A549 (cell line): ENCODE measurements at regions not wholly inside any gene's neighbourhood (a gene's known extent, or its start where the extent isn't known, plus 50 kb on each side); places are given as distances from the start of the nearest gene placed in this dataset.

Experiments
- ATAC-seq, 2 experiments: fragments of 200-7000 bp in 1 of 2; fragments of >200 bp in 1 of 2; cut with Nextera tagmentation in 1 of 2; cut with Tn5 transposase in 1 of 2; 3 replicates each; pipeline versions ENCODE4 v1.8.0 to v1.9.1; 2018 to 2020; ENCODE audit warnings: mild to moderate bottlenecking in 1 of 2, moderate library complexity in 1 of 2
- CTCF ChIA-PET: fragments of 300-600 bp; sonication (Branson Sonifier 250); formaldehyde crosslinking; extraction: SDS; loops from one replicate; lab custom pipeline; 2021; ENCODE audit warnings: antibody characterized with exemption, inconsistent platforms; lab: Yijun Ruan, JAX
- POLR2A ChIA-PET: fragments of 350-600 bp; formaldehyde crosslinking; extraction: SDS; loops from one replicate; lab custom pipeline; 2021; ENCODE audit warnings: antibody characterized with exemption, inconsistent platforms; lab: Yijun Ruan, JAX
- DNase-seq, 2 experiments: peaks; one replicate each; pipeline versions ENCODE4 v3.0.0 to v3.0.0-alpha.2; 2011 to 2016; ENCODE audit warnings: low read depth in 1 of 2, low spot score in 1 of 2
- FAIRE-seq: peaks from 2 replicates; lab custom pipeline; 2011; peaks lifted over from hg19 to GRCh38; lab: Jason Lieb, UNC
- H3K27ac ChIP-seq, 2 experiments: fragments of >200 bp; sonication (Bioruptor Twin); formaldehyde crosslinking; 3 replicates each; pipeline ENCODE4 v1.5.1; 2016 to 2017
- H3K4me1 ChIP-seq: fragments of >200 bp; sonication (Bioruptor Twin); formaldehyde crosslinking; 3 replicates; pipeline ENCODE4 v1.6.1; 2016
- H3K4me2 ChIP-seq: fragments of >200 bp; sonication (Bioruptor Twin); formaldehyde crosslinking; 3 replicates; pipeline ENCODE4 v1.6.1; 2016
- H3K4me3 ChIP-seq: fragments of >200 bp; sonication (Bioruptor Twin); formaldehyde crosslinking; 3 replicates; pipeline ENCODE4 v1.5.1; 2016
- H3K9me3 ChIP-seq: fragments of >200 bp; sonication (Bioruptor Twin); formaldehyde crosslinking; 3 replicates; pipeline ENCODE4 v1.6.1; 2016
- ATOH8 ChIP-seq: fragments of 250-450 bp; sonication (Bioruptor Pico); IDR thresholded peaks from 2 replicates; pipeline ENCODE4 v1.5.0; 2020; ENCODE audit warnings: low read depth, mild to moderate bottlenecking, moderate library complexity
- BCL3 ChIP-seq: fragments of >200 bp; sonication (Bioruptor Twin); formaldehyde crosslinking; IDR thresholded peaks from 3 replicates; pipeline ENCODE4 v1.6.1; 2016
- BHLHE40 ChIP-seq: IDR thresholded peaks from 2 replicates; pipeline ENCODE4 v1.6.1; 2012; ENCODE audit warnings: low read depth, low read length, inconsistent platforms
- CBX8 ChIP-seq: fragments of 200-600 bp; sonication (generic); IDR thresholded peaks from 2 replicates; pipeline ENCODE4 v1.6.1; 2016
- CTCF ChIP-seq: fragments of >200 bp; sonication (Bioruptor Twin); formaldehyde crosslinking; IDR thresholded peaks from 3 replicates; pipeline ENCODE4 v1.5.1; 2016
- ELK1 ChIP-seq: fragments of 150-350 bp; IDR thresholded peaks from 2 replicates; pipeline ENCODE4 v1.6.1; 2014; ENCODE audit warnings: low read depth, mild to moderate bottlenecking, low read length
- EP300 ChIP-seq, 2 experiments: fragments of >200 bp; sonication (Bioruptor Twin); formaldehyde crosslinking; IDR thresholded peaks; 2 replicates in 1 of 2; 3 replicates in 1 of 2; pipeline ENCODE4 v1.6.1; 2016 to 2017
- FOSB ChIP-seq: fragments of 250-450 bp; sonication (Bioruptor Pico); IDR thresholded peaks from 2 replicates; pipeline ENCODE4 v1.5.0; 2020; ENCODE audit warnings: mild to moderate bottlenecking, moderate library complexity
- FOSL2 ChIP-seq, 2 experiments: fragments of 450-650 bp in 1 of 2; fragments of >200 bp in 1 of 2; sonication (Bioruptor Twin) in 1 of 2; formaldehyde crosslinking; IDR thresholded peaks; 2 replicates each; pipeline versions ENCODE4 v1.5.0 to v1.6.1; 2016 to 2020; ENCODE audit warnings: mild to moderate bottlenecking in 1 of 2, moderate library complexity in 1 of 2
- HES2 ChIP-seq: fragments of >200 bp; sonication (Bioruptor Twin); formaldehyde crosslinking; IDR thresholded peaks from 2 replicates; pipeline ENCODE4 v1.6.1; 2016
- HMGXB4 ChIP-seq: fragments of 250-450 bp; sonication (Bioruptor Pico); IDR thresholded peaks from 2 replicates; pipeline ENCODE4 v1.5.0; 2021; ENCODE audit warnings: mild to moderate bottlenecking, moderate library complexity, borderline replicate concordance
- JUN ChIP-seq, 2 experiments: fragments of >200 bp; sonication (Bioruptor Twin); formaldehyde crosslinking; IDR thresholded peaks; 2 replicates in 1 of 2; 3 replicates in 1 of 2; pipeline ENCODE4 v1.6.1; 2016 to 2017
- JUNB ChIP-seq: fragments of >200 bp; sonication (Bioruptor Twin); formaldehyde crosslinking; IDR thresholded peaks from 2 replicates; pipeline ENCODE4 v1.6.1; 2016
- POLR2AphosphoS2 ChIP-seq: conservative IDR thresholded peaks from 2 replicates; pipeline ENCODE4 v1.6.1; 2012; ENCODE audit warnings: low read length, improper control_type of control experiment, inconsistent platforms
- RAD21 ChIP-seq, 2 experiments: fragments of >200 bp in 1 of 2; sonication (Bioruptor Twin) in 1 of 2; formaldehyde crosslinking in 1 of 2; IDR thresholded peaks in 1 of 2; conservative IDR thresholded peaks in 1 of 2; 2 replicates in 1 of 2; 3 replicates in 1 of 2; pipeline ENCODE4 v1.6.1; 2012 to 2018; ENCODE audit warnings: inconsistent platforms in 1 of 2
- RNF2 ChIP-seq: fragments of 200-600 bp; sonication (generic); IDR thresholded peaks from 2 replicates; pipeline ENCODE4 v1.6.1; 2016; ENCODE audit warnings: low read depth, mild to moderate bottlenecking, antibody characterized with exemption, moderate library complexity, borderline replicate concordance
- SMC3 ChIP-seq: fragments of >200 bp; sonication (Bioruptor Twin); formaldehyde crosslinking; IDR thresholded peaks from 3 replicates; pipeline ENCODE4 v1.6.1; 2018; ENCODE audit warnings: inconsistent platforms
- TFCP2L1 ChIP-seq: fragments of 250-450 bp; sonication (Bioruptor Pico); IDR thresholded peaks from 2 replicates; pipeline ENCODE4 v1.5.0; 2021; ENCODE audit warnings: mild to moderate bottlenecking
- ZFP36 ChIP-seq: fragments of 450-650 bp; IDR thresholded peaks from 2 replicates; pipeline ENCODE4 v1.6.1; 2014; ENCODE audit warnings: borderline replicate concordance; ENCODE audit not compliant: partially characterized antibody
- WGBS: methylation state at CpG from one replicate; pipeline ENCODE4 v1.1.6; 2017; ENCODE audit errors: missing lambda C conversion rate; 5-methylcytosine and 5-hydroxymethylcytosine counted together

- ATAC-seq (no peak), FAIRE-seq (no peak), DNase-seq (no peak)
- ChIA-PET POLR2A (no interaction called here), CTCF (interaction anchor here (0.6 kb wide), 1 partner anchor 1264 kb away, joined by 3 read pairs; no protein-coding TSS in a partner anchor)
- Histone ChIP-seq H3K9me3 (no peaks in the 10 kb centered on the region), H3K4me3 (no peak overlapping the region), H3K27ac (no peak overlapping the region), H3K4me1 (no peaks in the 10 kb centered on the region), H3K4me2 (no peak overlapping the region)
- TF ChIP-seq RAD21 (conservative IDR thresholded peaks at IDR 0.05 in 1 of 2, IDR thresholded peaks at IDR 0.05 in 1 of 2) (no peak), TFCP2L1 (CRISPR knock-in tag) (no peak), ZFP36 (no peak), FOSL2 (IDR thresholded peaks at IDR 0.05) (no peak), FOSL2 (CRISPR knock-in tag; IDR thresholded peaks at IDR 0.05) (no peak), JUNB (no peak), POLR2AphosphoS2 (no peak), HMGXB4 (CRISPR knock-in tag) (no peak), RNF2 (no peak), JUN (IDR thresholded peaks at IDR 0.05) (no peak), HES2 (no peak), SMC3 (no peak), BHLHE40 (no peak), BCL3 (no peak), CTCF (no peak), ATOH8 (CRISPR knock-in tag) (no peak), FOSB (CRISPR knock-in tag) (no peak), ELK1 (no peak), CBX8 (no peak)
Measured at GRCh38 chr6:122894791-122895190, 101.2 kb upstream of the CLVS2 start.

- 14% methylated on average over 2 of the region's 2 CpGs for WGBS
- Histone ChIP-seq H3K4me3 (no peak overlapping the region), H3K4me1 (no peaks in the 10 kb centered on the region), H3K9me3 (no peaks in the 10 kb centered on the region), H3K27ac (no peak overlapping the region), H3K4me2 (no peak overlapping the region)
- FAIRE-seq (no peak), DNase-seq (no peak), ATAC-seq (no peak)
- ChIA-PET POLR2A (no interaction called here), CTCF (no interaction called here)
- TF ChIP-seq EP300 (IDR thresholded peaks at IDR 0.05), result no peak
Measured at GRCh38 chr6:122902326-122902725, 93.7 kb upstream of the CLVS2 start.
